HCT116 (cell line): ENCODE measurements at regions not wholly inside any gene's neighbourhood (a gene's known extent, or its start where the extent isn't known, plus 50 kb on each side); places are given as distances from the start of the nearest gene placed in this dataset.

ENCODE experiments used
- ATAC-seq: fragments of 200-7000 bp; cut with Tn5 transposase; 2 replicates; pipeline ENCODE4 v1.9.1; 2020; ENCODE audit warnings: mild to moderate bottlenecking, moderate library complexity
- BruUV-seq: library from RNA; stranded (reverse); fragments of 400-500 nt; replicated peaks from 2 replicates; lab custom pipeline; 2021; lab: Mats Ljungman, UMichigan
- CTCF ChIA-PET: fragments of 300-600 bp; sonication (Branson Sonifier 250); formaldehyde crosslinking; loops from one replicate; lab custom pipeline; 2021; ENCODE audit warnings: antibody characterized with exemption; lab: Charles Lee
- POLR2A ChIA-PET: fragments of 300-600, 350-600 bp; sonication (Branson Sonifier 250); formaldehyde crosslinking; loops from one replicate; lab custom pipeline; 2021; ENCODE audit warnings: antibody characterized with exemption; lab: Charles Lee
- RAD21 ChIA-PET, 2 experiments: fragments of 300-600 bp; sonication (Branson Sonifier 250); formaldehyde crosslinking; loops; one replicate each; lab custom pipeline; 2023; ENCODE audit warnings: low total read pairs in 2 of 2; ENCODE audit not compliant: uncharacterized antibody in 2 of 2, unreplicated experiment in 2 of 2, low non-redundant PET in 1 of 2; lab: Charles Lee
- DNase-seq: peaks from one replicate; pipeline ENCODE4 v3.0.0-alpha.2; 2010; ENCODE audit warnings: low read depth, low spot score
- H2AFZ ChIP-seq: fragments of 200-600 bp; shearing (Covaris generic), sonication (generic); 2 replicates; pipeline ENCODE4 v1.6.1; 2017; ENCODE audit warnings: low read depth, mixed run types, mixed read lengths, antibody characterized with exemption, low read length; ENCODE audit not compliant: poor library complexity, severe bottlenecking
- H3K27ac ChIP-seq: 2 replicates; pipeline ENCODE4 v1.5.1; 2012; ENCODE audit warnings: low read depth, low read length
- H3K27me3 ChIP-seq: fragments of 200-600 bp; sonication (generic); 2 replicates; pipeline ENCODE4 v1.6.1; 2016; ENCODE audit warnings: mixed run types, low read length, mixed read lengths; ENCODE audit not compliant: insufficient read depth
- H3K36me3 ChIP-seq, 2 experiments: fragments of 200-500 bp in 1 of 2; fragments of 200-600 bp in 1 of 2; sonication (Bioruptor generic) in 1 of 2; sonication (generic) in 1 of 2; 2 replicates each; pipeline versions ENCODE4 v1.5.1 to v1.6.1; 2014 to 2016; ENCODE audit warnings: low read length in 2 of 2, inconsistent platforms in 1 of 2, mixed read lengths in 1 of 2, mixed run types in 1 of 2; ENCODE audit not compliant: insufficient read depth in 2 of 2, control insufficient read depth in 1 of 2
- H3K4me1 ChIP-seq, 2 experiments: fragments of 200-600 bp in 1 of 2; sonication (generic) in 1 of 2; 2 replicates each; pipeline versions ENCODE4 v1.5.1 to v1.6.1; 2012 to 2017; ENCODE audit warnings: low read length in 2 of 2, inconsistent platforms in 1 of 2, mild to moderate bottlenecking in 1 of 2, mixed read lengths in 1 of 2, mixed run types in 1 of 2, moderate library complexity in 1 of 2; ENCODE audit not compliant: insufficient read depth in 2 of 2, control insufficient read depth in 1 of 2
- H3K4me2 ChIP-seq: fragments of 200-600 bp; sonication (generic); 2 replicates; pipeline ENCODE4 v1.6.1; 2017; ENCODE audit warnings: mixed run types, low read length, mixed read lengths
- H3K4me3 ChIP-seq, 2 experiments: fragments of 200-600 bp in 1 of 2; sonication (generic) in 1 of 2; replicated peaks in 1 of 2; 2 replicates each; pipeline ENCODE4 v1.5.1; 2011 to 2016; ENCODE audit warnings: low read length in 2 of 2, control low read depth in 1 of 2, low read depth in 1 of 2, mild to moderate bottlenecking in 1 of 2, mixed read lengths in 1 of 2, mixed run types in 1 of 2
- H3K79me2 ChIP-seq: fragments of 200-600 bp; sonication (generic); 2 replicates; pipeline ENCODE4 v1.6.1; 2017; ENCODE audit warnings: mild to moderate bottlenecking, mixed run types, low read length, moderate library complexity, mixed read lengths; ENCODE audit not compliant: insufficient read depth
- H3K9ac ChIP-seq: fragments of 200-600 bp; sonication (generic); 2 replicates; pipeline ENCODE4 v1.6.1; 2016; ENCODE audit warnings: low read length, mixed read lengths
- H3K9me2 ChIP-seq: fragments of 200-600 bp; sonication (generic), shearing (Covaris generic); 2 replicates; pipeline ENCODE4 v1.6.1; 2017; ENCODE audit warnings: mixed run types, mild to moderate bottlenecking, moderate library complexity; ENCODE audit not compliant: insufficient read depth
- H3K9me3 ChIP-seq, 2 experiments: fragments of 200-500 bp in 1 of 2; fragments of 200-600 bp in 1 of 2; sonication (Bioruptor generic) in 1 of 2; sonication (generic) in 1 of 2; 2 replicates each; pipeline ENCODE4 v1.6.1; 2014 to 2017; ENCODE audit warnings: low read length in 2 of 2, mixed read lengths in 2 of 2, inconsistent platforms in 1 of 2, low read depth in 1 of 2, mild to moderate bottlenecking in 1 of 2, mixed run types in 1 of 2, moderate library complexity in 1 of 2; ENCODE audit not compliant: control insufficient read depth in 1 of 2, insufficient read depth in 1 of 2
- H4K20me1 ChIP-seq: fragments of 200-600 bp; sonication (generic), shearing (Covaris generic); 2 replicates; pipeline ENCODE4 v1.6.1; 2017; ENCODE audit warnings: mixed run types, mild to moderate bottlenecking, moderate library complexity; ENCODE audit not compliant: insufficient read depth
- CBX3 ChIP-seq: IDR thresholded peaks from 2 replicates; pipeline ENCODE4 v1.6.1; 2012; ENCODE audit warnings: low read depth
- CEBPB ChIP-seq: IDR thresholded peaks from 2 replicates; pipeline ENCODE4 v1.6.1; 2012; ENCODE audit warnings: low read depth
- ELF1 ChIP-seq: IDR thresholded peaks from 2 replicates; pipeline ENCODE4 v1.6.1; 2012; ENCODE audit warnings: low read depth, borderline replicate concordance
- EZH2 ChIP-seq: fragments of 200-600 bp; sonication (generic); IDR thresholded peaks from 2 replicates; pipeline ENCODE4 v1.6.1; 2017; ENCODE audit warnings: antibody characterized with exemption, mixed run types
- FOSL1 ChIP-seq: IDR thresholded peaks from 2 replicates; pipeline ENCODE4 v1.6.1; 2012; ENCODE audit warnings: low read depth
- POLR2A ChIP-seq: IDR thresholded peaks from 2 replicates; pipeline ENCODE4 v1.7.0; 2011; ENCODE audit warnings: borderline replicate concordance; ENCODE audit not compliant: insufficient read depth, insufficient read length; ENCODE audit errors: extremely low read depth
- POLR2AphosphoS5 ChIP-seq: IDR thresholded peaks from 2 replicates; pipeline ENCODE4 v1.6.1; 2011; ENCODE audit warnings: mild to moderate bottlenecking, low read depth, low read length, moderate library complexity
- RAD21 ChIP-seq: IDR thresholded peaks from 2 replicates; pipeline ENCODE4 v1.6.1; 2012; ENCODE audit warnings: low read depth, mild to moderate bottlenecking
- SIN3A ChIP-seq: IDR thresholded peaks from 2 replicates; pipeline ENCODE4 v1.6.1; 2012; ENCODE audit warnings: low read depth
- SP1 ChIP-seq: IDR thresholded peaks from 2 replicates; pipeline ENCODE4 v1.6.1; 2012; ENCODE audit warnings: low read depth
- SRF ChIP-seq: IDR thresholded peaks from 2 replicates; pipeline ENCODE4 v1.6.1; 2012; ENCODE audit warnings: low read depth
- ZFX ChIP-seq: fragments of 450-650 bp; IDR thresholded peaks from 2 replicates; pipeline ENCODE4 v1.6.1; 2017
- ZNF274 ChIP-seq: fragments of 200-500 bp; sonication (Bioruptor generic); IDR thresholded peaks from 2 replicates; pipeline ENCODE4 v1.6.1; 2014; ENCODE audit warnings: mild to moderate bottlenecking, low read depth, low read length, inconsistent platforms
- intact Hi-C: fragments of 100-400 bp; cut with micrococcal nuclease; formaldehyde crosslinking; loops from 2 replicates; pipeline ENCODE4 v1.10.0; 2022
- TF ChIP-seq, protein P1 (sequence below): IDR thresholded peaks from 2 replicates; pipeline ENCODE4 v1.6.1; 2012; ENCODE audit warnings: low read depth
- TF ChIP-seq, protein P2 (sequence below), 3 experiments: fragments of 200-600 bp in 1 of 3; sonication (generic) in 1 of 3; IDR thresholded peaks in 2 of 3; conservative IDR thresholded peaks in 1 of 3; 2 replicates each; pipeline ENCODE4 v1.5.1; 2012 to 2017; ENCODE audit warnings: low read depth in 2 of 3, low read length in 2 of 3, antibody characterized with exemption in 1 of 3, borderline replicate concordance in 1 of 3, control low read depth in 1 of 3, mild to moderate bottlenecking in 1 of 3, mixed read lengths in 1 of 3, mixed run types in 1 of 3, moderate library complexity in 1 of 3; ENCODE audit not compliant: insufficient read depth in 1 of 3
- TF ChIP-seq, protein P3 (sequence below): IDR thresholded peaks from 2 replicates; pipeline ENCODE4 v1.6.1; 2011; ENCODE audit warnings: mild to moderate bottlenecking, low read length, moderate library complexity; ENCODE audit not compliant: insufficient replicate concordance; ENCODE audit errors: extremely low read depth

DNA sequence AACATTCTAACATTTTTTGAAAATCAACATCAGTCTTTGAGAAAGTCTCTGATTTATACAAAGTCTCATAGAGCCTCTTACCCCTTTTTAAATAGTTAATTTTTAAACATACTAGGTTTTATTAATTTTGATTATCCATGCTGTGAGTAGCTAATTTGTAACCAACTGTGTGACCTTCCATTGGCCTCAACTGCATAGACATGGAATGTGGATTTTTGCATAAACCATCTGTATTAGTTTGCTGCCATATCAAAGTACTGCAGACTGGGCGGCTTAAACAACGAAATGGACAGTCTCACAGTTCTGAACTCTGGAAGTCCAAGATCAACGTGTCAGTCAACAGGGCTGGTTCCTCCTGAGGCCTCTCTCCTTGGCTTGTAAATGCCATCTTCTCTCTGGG is 89.2 kb upstream of the AJAP1 start:
- intact Hi-C loops, result no loop called here

More for the DNA sequence above, 89.2 kb upstream of the AJAP1 start:
- no peak overlapping the region for H2AFZ ChIP-seq
- H3K4me3 ChIP-seq, result no peak overlapping the region
- no peaks in the 10 kb centered on the region for H3K27me3 ChIP-seq
- no peak for ATAC-seq
- ChIA-PET POLR2A (no interaction called here), CTCF (no interaction called here), RAD21 (no interaction called here)
- no peaks in the 10 kb centered on the region; a peak in 1 of 4 replicates for H3K9me3 ChIP-seq
- no peaks in the 10 kb centered on the region for H4K20me1 ChIP-seq
- H3K9ac ChIP-seq, result no peak overlapping the region
- H3K36me3 ChIP-seq, result no peaks in the 10 kb centered on the region
- no peak overlapping the region for H3K27ac ChIP-seq
- H3K4me1 ChIP-seq, result no peaks in the 10 kb centered on the region
- no TSS peak for BruUV-seq
- H3K4me2 ChIP-seq, result no peak overlapping the region
- H3K9me2 ChIP-seq, result no peaks in the 10 kb centered on the region
- no peak for DNase-seq
- TF ChIP-seq, protein P1, sequence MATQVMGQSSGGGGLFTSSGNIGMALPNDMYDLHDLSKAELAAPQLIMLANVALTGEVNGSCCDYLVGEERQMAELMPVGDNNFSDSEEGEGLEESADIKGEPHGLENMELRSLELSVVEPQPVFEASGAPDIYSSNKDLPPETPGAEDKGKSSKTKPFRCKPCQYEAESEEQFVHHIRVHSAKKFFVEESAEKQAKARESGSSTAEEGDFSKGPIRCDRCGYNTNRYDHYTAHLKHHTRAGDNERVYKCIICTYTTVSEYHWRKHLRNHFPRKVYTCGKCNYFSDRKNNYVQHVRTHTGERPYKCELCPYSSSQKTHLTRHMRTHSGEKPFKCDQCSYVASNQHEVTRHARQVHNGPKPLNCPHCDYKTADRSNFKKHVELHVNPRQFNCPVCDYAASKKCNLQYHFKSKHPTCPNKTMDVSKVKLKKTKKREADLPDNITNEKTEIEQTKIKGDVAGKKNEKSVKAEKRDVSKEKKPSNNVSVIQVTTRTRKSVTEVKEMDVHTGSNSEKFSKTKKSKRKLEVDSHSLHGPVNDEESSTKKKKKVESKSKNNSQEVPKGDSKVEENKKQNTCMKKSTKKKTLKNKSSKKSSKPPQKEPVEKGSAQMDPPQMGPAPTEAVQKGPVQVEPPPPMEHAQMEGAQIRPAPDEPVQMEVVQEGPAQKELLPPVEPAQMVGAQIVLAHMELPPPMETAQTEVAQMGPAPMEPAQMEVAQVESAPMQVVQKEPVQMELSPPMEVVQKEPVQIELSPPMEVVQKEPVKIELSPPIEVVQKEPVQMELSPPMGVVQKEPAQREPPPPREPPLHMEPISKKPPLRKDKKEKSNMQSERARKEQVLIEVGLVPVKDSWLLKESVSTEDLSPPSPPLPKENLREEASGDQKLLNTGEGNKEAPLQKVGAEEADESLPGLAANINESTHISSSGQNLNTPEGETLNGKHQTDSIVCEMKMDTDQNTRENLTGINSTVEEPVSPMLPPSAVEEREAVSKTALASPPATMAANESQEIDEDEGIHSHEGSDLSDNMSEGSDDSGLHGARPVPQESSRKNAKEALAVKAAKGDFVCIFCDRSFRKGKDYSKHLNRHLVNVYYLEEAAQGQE, result no peak
- TF ChIP-seq SRF (no peak), ZNF274 (no peak), CEBPB (no peak), CBX3 (no peak), RAD21 (no peak), EZH2 (no peak), ELF1 (no peak), POLR2A (no peak), ZFX (no peak), POLR2AphosphoS5 (no peak), SIN3A (no peak), FOSL1 (no peak), SP1 (no peak)
- TF ChIP-seq, protein P2, sequence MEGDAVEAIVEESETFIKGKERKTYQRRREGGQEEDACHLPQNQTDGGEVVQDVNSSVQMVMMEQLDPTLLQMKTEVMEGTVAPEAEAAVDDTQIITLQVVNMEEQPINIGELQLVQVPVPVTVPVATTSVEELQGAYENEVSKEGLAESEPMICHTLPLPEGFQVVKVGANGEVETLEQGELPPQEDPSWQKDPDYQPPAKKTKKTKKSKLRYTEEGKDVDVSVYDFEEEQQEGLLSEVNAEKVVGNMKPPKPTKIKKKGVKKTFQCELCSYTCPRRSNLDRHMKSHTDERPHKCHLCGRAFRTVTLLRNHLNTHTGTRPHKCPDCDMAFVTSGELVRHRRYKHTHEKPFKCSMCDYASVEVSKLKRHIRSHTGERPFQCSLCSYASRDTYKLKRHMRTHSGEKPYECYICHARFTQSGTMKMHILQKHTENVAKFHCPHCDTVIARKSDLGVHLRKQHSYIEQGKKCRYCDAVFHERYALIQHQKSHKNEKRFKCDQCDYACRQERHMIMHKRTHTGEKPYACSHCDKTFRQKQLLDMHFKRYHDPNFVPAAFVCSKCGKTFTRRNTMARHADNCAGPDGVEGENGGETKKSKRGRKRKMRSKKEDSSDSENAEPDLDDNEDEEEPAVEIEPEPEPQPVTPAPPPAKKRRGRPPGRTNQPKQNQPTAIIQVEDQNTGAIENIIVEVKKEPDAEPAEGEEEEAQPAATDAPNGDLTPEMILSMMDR (IDR thresholded peaks at IDR 0.05 in 2 of 3, conservative IDR thresholded peaks at IDR 0.05 in 1 of 3; ENCODE audit: borderline replicate concordance in 1 of 3, insufficient read depth in 1 of 3, low read depth in 2 of 3, low read length in 2 of 3), result no peak
- TF ChIP-seq, protein P3, sequence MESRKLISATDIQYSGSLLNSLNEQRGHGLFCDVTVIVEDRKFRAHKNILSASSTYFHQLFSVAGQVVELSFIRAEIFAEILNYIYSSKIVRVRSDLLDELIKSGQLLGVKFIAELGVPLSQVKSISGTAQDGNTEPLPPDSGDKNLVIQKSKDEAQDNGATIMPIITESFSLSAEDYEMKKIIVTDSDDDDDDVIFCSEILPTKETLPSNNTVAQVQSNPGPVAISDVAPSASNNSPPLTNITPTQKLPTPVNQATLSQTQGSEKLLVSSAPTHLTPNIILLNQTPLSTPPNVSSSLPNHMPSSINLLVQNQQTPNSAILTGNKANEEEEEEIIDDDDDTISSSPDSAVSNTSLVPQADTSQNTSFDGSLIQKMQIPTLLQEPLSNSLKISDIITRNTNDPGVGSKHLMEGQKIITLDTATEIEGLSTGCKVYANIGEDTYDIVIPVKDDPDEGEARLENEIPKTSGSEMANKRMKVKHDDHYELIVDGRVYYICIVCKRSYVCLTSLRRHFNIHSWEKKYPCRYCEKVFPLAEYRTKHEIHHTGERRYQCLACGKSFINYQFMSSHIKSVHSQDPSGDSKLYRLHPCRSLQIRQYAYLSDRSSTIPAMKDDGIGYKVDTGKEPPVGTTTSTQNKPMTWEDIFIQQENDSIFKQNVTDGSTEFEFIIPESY, result no peak
- H3K79me2 ChIP-seq, result no peaks in the 10 kb centered on the region
